HCT116 (cell line): ENCODE measurements at regions not wholly inside any gene's neighbourhood (a gene's known extent, or its start where the extent isn't known, plus 50 kb on each side); places are given as distances from the start of the nearest gene placed in this dataset.
A peak's percentile ranks its signal among the peaks of the same experiment; 100 is the strongest.

ENCODE experiments used
- ATAC-seq: fragments of 200-7000 bp; cut with Tn5 transposase; 2 replicates; pipeline ENCODE4 v1.9.1; 2020; ENCODE audit warnings: mild to moderate bottlenecking, moderate library complexity
- BruUV-seq: library from RNA; stranded (reverse); fragments of 400-500 nt; replicated peaks from 2 replicates; lab custom pipeline; 2021; lab: Mats Ljungman, UMichigan
- CTCF ChIA-PET: fragments of 300-600 bp; sonication (Branson Sonifier 250); formaldehyde crosslinking; loops from one replicate; lab custom pipeline; 2021; ENCODE audit warnings: antibody characterized with exemption; lab: Charles Lee
- POLR2A ChIA-PET: fragments of 300-600, 350-600 bp; sonication (Branson Sonifier 250); formaldehyde crosslinking; loops from one replicate; lab custom pipeline; 2021; ENCODE audit warnings: antibody characterized with exemption; lab: Charles Lee
- RAD21 ChIA-PET, 2 experiments: fragments of 300-600 bp; sonication (Branson Sonifier 250); formaldehyde crosslinking; loops; one replicate each; lab custom pipeline; 2023; ENCODE audit warnings: low total read pairs in 2 of 2; ENCODE audit not compliant: uncharacterized antibody in 2 of 2, unreplicated experiment in 2 of 2, low non-redundant PET in 1 of 2; lab: Charles Lee
- DNase-seq: peaks from one replicate; pipeline ENCODE4 v3.0.0-alpha.2; 2010; ENCODE audit warnings: low read depth, low spot score
- H2AFZ ChIP-seq: fragments of 200-600 bp; shearing (Covaris generic), sonication (generic); 2 replicates; pipeline ENCODE4 v1.6.1; 2017; ENCODE audit warnings: low read depth, mixed run types, mixed read lengths, antibody characterized with exemption, low read length; ENCODE audit not compliant: poor library complexity, severe bottlenecking
- H3K27ac ChIP-seq: 2 replicates; pipeline ENCODE4 v1.5.1; 2012; ENCODE audit warnings: low read depth, low read length
- H3K27me3 ChIP-seq: fragments of 200-600 bp; sonication (generic); 2 replicates; pipeline ENCODE4 v1.6.1; 2016; ENCODE audit warnings: mixed run types, low read length, mixed read lengths; ENCODE audit not compliant: insufficient read depth
- H3K36me3 ChIP-seq, 2 experiments: fragments of 200-500 bp in 1 of 2; fragments of 200-600 bp in 1 of 2; sonication (Bioruptor generic) in 1 of 2; sonication (generic) in 1 of 2; 2 replicates each; pipeline versions ENCODE4 v1.5.1 to v1.6.1; 2014 to 2016; ENCODE audit warnings: low read length in 2 of 2, inconsistent platforms in 1 of 2, mixed read lengths in 1 of 2, mixed run types in 1 of 2; ENCODE audit not compliant: insufficient read depth in 2 of 2, control insufficient read depth in 1 of 2
- H3K4me1 ChIP-seq, 2 experiments: fragments of 200-600 bp in 1 of 2; sonication (generic) in 1 of 2; 2 replicates each; pipeline versions ENCODE4 v1.5.1 to v1.6.1; 2012 to 2017; ENCODE audit warnings: low read length in 2 of 2, inconsistent platforms in 1 of 2, mild to moderate bottlenecking in 1 of 2, mixed read lengths in 1 of 2, mixed run types in 1 of 2, moderate library complexity in 1 of 2; ENCODE audit not compliant: insufficient read depth in 2 of 2, control insufficient read depth in 1 of 2
- H3K4me2 ChIP-seq: fragments of 200-600 bp; sonication (generic); 2 replicates; pipeline ENCODE4 v1.6.1; 2017; ENCODE audit warnings: mixed run types, low read length, mixed read lengths
- H3K4me3 ChIP-seq, 2 experiments: fragments of 200-600 bp in 1 of 2; sonication (generic) in 1 of 2; replicated peaks in 1 of 2; 2 replicates each; pipeline ENCODE4 v1.5.1; 2011 to 2016; ENCODE audit warnings: low read length in 2 of 2, control low read depth in 1 of 2, low read depth in 1 of 2, mild to moderate bottlenecking in 1 of 2, mixed read lengths in 1 of 2, mixed run types in 1 of 2
- H3K79me2 ChIP-seq: fragments of 200-600 bp; sonication (generic); 2 replicates; pipeline ENCODE4 v1.6.1; 2017; ENCODE audit warnings: mild to moderate bottlenecking, mixed run types, low read length, moderate library complexity, mixed read lengths; ENCODE audit not compliant: insufficient read depth
- H3K9ac ChIP-seq: fragments of 200-600 bp; sonication (generic); 2 replicates; pipeline ENCODE4 v1.6.1; 2016; ENCODE audit warnings: low read length, mixed read lengths
- H3K9me2 ChIP-seq: fragments of 200-600 bp; sonication (generic), shearing (Covaris generic); 2 replicates; pipeline ENCODE4 v1.6.1; 2017; ENCODE audit warnings: mixed run types, mild to moderate bottlenecking, moderate library complexity; ENCODE audit not compliant: insufficient read depth
- H3K9me3 ChIP-seq, 2 experiments: fragments of 200-500 bp in 1 of 2; fragments of 200-600 bp in 1 of 2; sonication (Bioruptor generic) in 1 of 2; sonication (generic) in 1 of 2; 2 replicates each; pipeline ENCODE4 v1.6.1; 2014 to 2017; ENCODE audit warnings: low read length in 2 of 2, mixed read lengths in 2 of 2, inconsistent platforms in 1 of 2, low read depth in 1 of 2, mild to moderate bottlenecking in 1 of 2, mixed run types in 1 of 2, moderate library complexity in 1 of 2; ENCODE audit not compliant: control insufficient read depth in 1 of 2, insufficient read depth in 1 of 2
- H4K20me1 ChIP-seq: fragments of 200-600 bp; sonication (generic), shearing (Covaris generic); 2 replicates; pipeline ENCODE4 v1.6.1; 2017; ENCODE audit warnings: mixed run types, mild to moderate bottlenecking, moderate library complexity; ENCODE audit not compliant: insufficient read depth
- CEBPB ChIP-seq: IDR thresholded peaks from 2 replicates; pipeline ENCODE4 v1.6.1; 2012; ENCODE audit warnings: low read depth
- ELF1 ChIP-seq: IDR thresholded peaks from 2 replicates; pipeline ENCODE4 v1.6.1; 2012; ENCODE audit warnings: low read depth, borderline replicate concordance
- EZH2phosphoT487 ChIP-seq: fragments of 200-600 bp; IDR thresholded peaks from 2 replicates; pipeline ENCODE4 v1.6.1; 2018; ENCODE audit warnings: antibody characterized with exemption, borderline replicate concordance
- JUND ChIP-seq: IDR thresholded peaks from 2 replicates; pipeline ENCODE4 v1.6.1; 2012
- POLR2AphosphoS5 ChIP-seq: IDR thresholded peaks from 2 replicates; pipeline ENCODE4 v1.6.1; 2011; ENCODE audit warnings: mild to moderate bottlenecking, low read depth, low read length, moderate library complexity
- REST ChIP-seq: IDR thresholded peaks from 2 replicates; pipeline ENCODE4 v1.6.1; 2012; ENCODE audit warnings: low read depth
- SIN3A ChIP-seq: IDR thresholded peaks from 2 replicates; pipeline ENCODE4 v1.6.1; 2012; ENCODE audit warnings: low read depth
- YY1 ChIP-seq: IDR thresholded peaks from 2 replicates; pipeline ENCODE4 v1.6.1; 2011; ENCODE audit warnings: low read length, low read depth, moderate library complexity, mild to moderate bottlenecking; ENCODE audit not compliant: insufficient replicate concordance; ENCODE audit errors: extremely low read depth
- ZBTB33 ChIP-seq: IDR thresholded peaks from 2 replicates; pipeline ENCODE4 v1.6.1; 2011; ENCODE audit warnings: mild to moderate bottlenecking, low read length, moderate library complexity; ENCODE audit not compliant: insufficient replicate concordance; ENCODE audit errors: extremely low read depth
- ZNF274 ChIP-seq: fragments of 200-500 bp; sonication (Bioruptor generic); IDR thresholded peaks from 2 replicates; pipeline ENCODE4 v1.6.1; 2014; ENCODE audit warnings: mild to moderate bottlenecking, low read depth, low read length, inconsistent platforms
- intact Hi-C: fragments of 100-400 bp; cut with micrococcal nuclease; formaldehyde crosslinking; loops from 2 replicates; pipeline ENCODE4 v1.10.0; 2022
- TF ChIP-seq, protein P1 (sequence below): IDR thresholded peaks from 2 replicates; pipeline ENCODE4 v1.6.1; 2012

DNA sequence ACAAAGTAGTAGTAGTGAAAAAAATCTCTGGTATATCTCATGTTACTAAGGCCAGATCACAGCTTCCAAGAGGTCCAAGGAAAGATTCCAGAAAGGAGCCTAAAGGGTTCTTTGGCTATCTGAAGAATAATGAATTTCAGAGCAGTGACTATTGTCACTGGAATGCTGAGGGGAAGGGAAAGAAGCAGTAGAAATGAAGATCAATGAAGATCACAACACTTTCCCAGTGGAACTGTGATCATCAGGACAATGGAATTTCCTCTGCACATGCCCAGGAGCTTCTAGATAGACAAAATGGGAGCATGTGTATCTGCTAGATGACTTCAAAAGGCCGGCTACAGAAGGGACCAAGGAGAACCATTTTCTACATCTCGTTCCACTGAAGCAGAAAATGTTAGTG, 219.5 kb upstream of the PHYHIPL start:
- no peaks in the 10 kb centered on the region for H3K9me3 ChIP-seq
- H4K20me1 ChIP-seq: no peaks in the 10 kb centered on the region
- ATAC-seq (peak; percentile 60; the same call in 1 of the 2 replicates), DNase-seq (peak; percentile 3)
- ChIA-PET CTCF (no interaction called here), RAD21 (no interaction called here), POLR2A (no interaction called here)
- TF ChIP-seq REST: no peak
- TF ChIP-seq ELF1: no peak
- no peak for TF ChIP-seq CEBPB
- TF ChIP-seq ZBTB33: no peak
- TF ChIP-seq ZNF274: no peak
- TF ChIP-seq YY1: no peak
- TF ChIP-seq, protein P1, sequence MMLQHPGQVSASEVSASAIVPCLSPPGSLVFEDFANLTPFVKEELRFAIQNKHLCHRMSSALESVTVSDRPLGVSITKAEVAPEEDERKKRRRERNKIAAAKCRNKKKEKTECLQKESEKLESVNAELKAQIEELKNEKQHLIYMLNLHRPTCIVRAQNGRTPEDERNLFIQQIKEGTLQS: no peak
- TF ChIP-seq EZH2phosphoT487: no peak
- no peak for TF ChIP-seq JUND
- no peak for TF ChIP-seq SIN3A
- TF ChIP-seq POLR2AphosphoS5: no peak
- intact Hi-C loops: loop anchor here (10.0 kb wide), 3 partner anchors 172 to 878 kb away; no protein-coding TSS in a partner anchor
- no peak overlapping the region for H3K4me3 ChIP-seq
- no peaks in the 10 kb centered on the region for H3K9me2 ChIP-seq
- no peaks in the 10 kb centered on the region for H3K27me3 ChIP-seq
- no TSS peak for BruUV-seq
- H3K4me2 ChIP-seq: peak overlapping the region; percentile 3; the same call in 1 of the 2 replicates
- H3K9ac ChIP-seq: no peak overlapping the region
- peak overlapping the region; percentile 27 for H2AFZ ChIP-seq
- H3K36me3 ChIP-seq: no peaks in the 10 kb centered on the region
- peaks cover 0 to 15% of the 10 kb centered on the region in 2 experiments; a peak in 2 of 4 replicates for H3K4me1 ChIP-seq
- no peaks in the 10 kb centered on the region for H3K79me2 ChIP-seq
- H3K27ac ChIP-seq: peak overlapping the region; percentile 16; the same call in 1 of the 2 replicates
